ACC112 (cell line): ENCODE measurements at regions not wholly inside any gene's neighbourhood (a gene's known extent, or its start where the extent isn't known, plus 50 kb on each side); places are given as distances from the start of the nearest gene placed in this dataset.

Source experiments
- H2AFZ ChIP-seq: fragments of 200-600 bp; sonication (generic); one replicate; pipeline ENCODE4 v1.6.0; 2017; ENCODE audit warnings: antibody characterized with exemption, low read length; ENCODE audit not compliant: unreplicated experiment
- H3K27ac ChIP-seq: fragments of 200-600 bp; sonication (generic); 2 replicates; pipeline ENCODE4 v1.5.1; 2014; ENCODE audit warnings: low read depth, mild to moderate bottlenecking, antibody characterized with exemption, low read length, moderate library complexity
- H3K27me3 ChIP-seq: fragments of 200-600 bp; sonication (generic); 2 replicates; pipeline ENCODE4 v1.6.1; 2014; ENCODE audit warnings: mild to moderate bottlenecking, antibody characterized with exemption, low read length, moderate library complexity, mixed read lengths; ENCODE audit not compliant: insufficient read depth
- H3K36me3 ChIP-seq: fragments of 200-600 bp; sonication (generic); 2 replicates; pipeline ENCODE4 v1.6.1; 2016; ENCODE audit warnings: mild to moderate bottlenecking, antibody characterized with exemption, low read length, moderate library complexity, mixed read lengths; ENCODE audit not compliant: insufficient read depth
- H3K4me1 ChIP-seq: fragments of 200-600 bp; sonication (generic); one replicate; pipeline ENCODE4 v1.6.1; 2016; ENCODE audit warnings: low read length, mixed read lengths; ENCODE audit not compliant: insufficient read depth, unreplicated experiment, control insufficient read depth
- H3K4me3 ChIP-seq: fragments of 200-600 bp; sonication (generic); 2 replicates; pipeline ENCODE4 v1.5.1; 2014; ENCODE audit warnings: mild to moderate bottlenecking, low read depth, low read length
- H3K79me2 ChIP-seq: fragments of 200-600 bp; sonication (generic); one replicate; pipeline ENCODE4 v1.6.0; 2016; ENCODE audit warnings: low read length; ENCODE audit not compliant: control insufficient read depth, unreplicated experiment, insufficient read depth

DNA sequence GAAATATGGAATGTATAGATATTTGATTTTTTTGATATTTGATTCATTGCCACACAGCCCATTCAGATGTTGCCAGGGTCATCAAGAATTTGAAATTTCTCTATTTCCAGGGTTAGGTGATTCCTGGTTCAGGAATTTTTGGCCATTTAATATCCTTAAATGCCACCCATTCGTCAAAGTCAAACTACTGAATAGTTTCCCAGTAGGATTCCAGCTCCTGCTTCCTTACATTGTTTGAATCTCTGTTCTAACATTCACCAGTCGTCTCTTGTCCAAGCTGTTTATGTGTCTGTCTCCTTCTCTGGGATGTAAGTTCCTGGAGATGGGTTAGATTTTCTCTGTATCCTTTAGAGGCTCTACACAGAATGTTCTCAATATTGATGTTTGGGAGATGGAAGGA is 124.9 kb upstream of the TLE3 start:
- H3K27me3 ChIP-seq, result peaks cover 13% of the 10 kb centered on the region

DNA sequence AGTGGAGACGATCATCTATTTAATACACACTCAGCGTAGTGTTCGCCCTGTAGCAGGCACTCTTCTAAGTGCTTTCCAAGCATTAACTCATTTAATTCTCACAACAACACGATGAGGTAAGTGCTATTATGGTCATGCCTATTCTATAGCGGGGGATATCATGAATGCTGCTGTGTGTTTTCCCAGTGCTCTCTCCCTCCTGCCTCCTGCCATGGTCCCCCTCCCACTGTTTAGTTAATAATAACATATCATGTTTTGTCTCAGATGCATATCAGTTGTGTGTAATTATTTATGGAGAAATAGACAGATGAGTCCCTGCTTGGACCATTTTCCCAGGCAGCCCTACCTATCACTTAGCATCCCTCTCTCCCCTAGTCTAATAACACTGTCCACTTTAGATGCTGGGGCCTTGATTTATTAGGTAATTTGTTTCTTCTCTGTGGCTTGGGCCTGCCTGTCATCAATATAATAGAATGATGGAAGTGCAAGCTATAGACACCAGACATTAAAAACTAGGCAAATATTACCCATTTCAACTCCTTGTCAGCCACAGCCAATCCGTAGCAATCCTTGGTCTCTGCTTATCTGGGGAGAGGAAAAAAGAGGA is 122.9 kb upstream of the TLE3 start:
- no peaks in the 10 kb centered on the region for H3K79me2 ChIP-seq
- no peaks in the 10 kb centered on the region for H3K4me1 ChIP-seq
- H3K27ac ChIP-seq, result no peak overlapping the region
- H3K36me3 ChIP-seq, result no peaks in the 10 kb centered on the region
- H2AFZ ChIP-seq, result no peak overlapping the region
- no peak overlapping the region for H3K4me3 ChIP-seq
- peaks cover 13% of the 10 kb centered on the region for H3K27me3 ChIP-seq

More for the DNA sequence above, 124.9 kb upstream of the TLE3 start:
- no peak overlapping the region for H3K4me3 ChIP-seq
- H3K4me1 ChIP-seq, result no peaks in the 10 kb centered on the region
- no peak overlapping the region for H3K27ac ChIP-seq
- H3K36me3 ChIP-seq, result no peaks in the 10 kb centered on the region
- no peak overlapping the region for H2AFZ ChIP-seq
- H3K79me2 ChIP-seq, result no peaks in the 10 kb centered on the region

DNA sequence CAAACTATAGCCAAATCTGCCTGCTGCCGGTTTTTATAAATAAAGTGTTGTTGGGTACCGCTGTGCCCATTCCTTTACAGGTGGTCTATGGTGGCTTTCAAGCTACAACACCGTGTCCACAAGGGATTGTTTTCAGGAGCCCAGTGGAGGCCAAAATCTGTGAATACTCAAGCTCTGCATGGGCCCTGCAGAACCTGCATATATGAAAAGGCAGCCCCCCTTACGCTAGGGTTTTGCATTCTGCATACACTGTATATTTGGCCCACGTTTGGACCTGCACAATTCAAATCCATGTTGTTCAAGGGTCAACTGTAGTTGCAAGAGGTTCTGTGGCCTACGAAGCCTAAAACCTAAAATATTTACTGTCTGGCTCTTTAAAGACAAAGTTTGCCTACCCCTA is 122.2 kb upstream of the TLE3 start:
- Histone ChIP-seq H3K79me2 (no peaks in the 10 kb centered on the region), H3K4me3 (no peak overlapping the region), H2AFZ (no peak overlapping the region), H3K4me1 (no peaks in the 10 kb centered on the region), H3K36me3 (no peaks in the 10 kb centered on the region), H3K27ac (no peak overlapping the region), H3K27me3 (peaks cover 8% of the 10 kb centered on the region; the same call in 1 of the 2 replicates)

DNA sequence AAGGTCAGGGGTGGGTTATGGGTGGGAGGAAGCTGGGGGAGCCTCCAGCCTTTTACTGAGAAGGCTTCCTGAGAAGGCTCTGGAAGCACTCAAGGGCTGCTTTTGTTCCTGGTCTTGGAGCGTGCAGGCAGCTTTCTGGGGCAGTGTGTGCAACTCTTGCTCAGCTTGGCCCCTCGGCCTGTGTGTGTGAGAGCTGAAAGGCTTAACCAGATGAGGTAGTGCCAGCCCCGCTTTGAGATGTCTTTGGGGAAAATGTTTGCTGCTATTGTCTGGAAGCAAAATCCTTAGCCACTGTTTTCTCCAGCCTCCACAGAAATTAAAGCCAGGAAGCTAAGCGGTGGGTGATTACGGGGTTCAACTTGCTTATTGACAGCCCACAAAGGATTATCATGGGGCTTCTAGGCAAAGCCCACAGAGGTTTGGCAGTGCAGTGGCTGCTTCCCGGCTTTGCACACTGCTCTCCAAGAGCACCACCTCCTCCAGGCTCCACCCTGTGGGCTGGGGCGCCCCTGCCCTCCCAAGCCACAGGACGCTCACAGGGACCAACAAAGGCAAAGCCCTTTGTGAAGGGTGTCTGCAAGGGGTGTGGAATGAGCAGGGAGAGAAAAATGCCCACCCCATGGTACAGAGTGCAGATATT is 121.7 kb upstream of the TLE3 start:
- Histone ChIP-seq H3K36me3 (no peaks in the 10 kb centered on the region), H3K27ac (no peak overlapping the region), H3K4me3 (no peak overlapping the region), H3K27me3 (peaks cover 8% of the 10 kb centered on the region; the same call in 1 of the 2 replicates), H3K79me2 (no peaks in the 10 kb centered on the region), H3K4me1 (no peaks in the 10 kb centered on the region), H2AFZ (no peak overlapping the region)

DNA sequence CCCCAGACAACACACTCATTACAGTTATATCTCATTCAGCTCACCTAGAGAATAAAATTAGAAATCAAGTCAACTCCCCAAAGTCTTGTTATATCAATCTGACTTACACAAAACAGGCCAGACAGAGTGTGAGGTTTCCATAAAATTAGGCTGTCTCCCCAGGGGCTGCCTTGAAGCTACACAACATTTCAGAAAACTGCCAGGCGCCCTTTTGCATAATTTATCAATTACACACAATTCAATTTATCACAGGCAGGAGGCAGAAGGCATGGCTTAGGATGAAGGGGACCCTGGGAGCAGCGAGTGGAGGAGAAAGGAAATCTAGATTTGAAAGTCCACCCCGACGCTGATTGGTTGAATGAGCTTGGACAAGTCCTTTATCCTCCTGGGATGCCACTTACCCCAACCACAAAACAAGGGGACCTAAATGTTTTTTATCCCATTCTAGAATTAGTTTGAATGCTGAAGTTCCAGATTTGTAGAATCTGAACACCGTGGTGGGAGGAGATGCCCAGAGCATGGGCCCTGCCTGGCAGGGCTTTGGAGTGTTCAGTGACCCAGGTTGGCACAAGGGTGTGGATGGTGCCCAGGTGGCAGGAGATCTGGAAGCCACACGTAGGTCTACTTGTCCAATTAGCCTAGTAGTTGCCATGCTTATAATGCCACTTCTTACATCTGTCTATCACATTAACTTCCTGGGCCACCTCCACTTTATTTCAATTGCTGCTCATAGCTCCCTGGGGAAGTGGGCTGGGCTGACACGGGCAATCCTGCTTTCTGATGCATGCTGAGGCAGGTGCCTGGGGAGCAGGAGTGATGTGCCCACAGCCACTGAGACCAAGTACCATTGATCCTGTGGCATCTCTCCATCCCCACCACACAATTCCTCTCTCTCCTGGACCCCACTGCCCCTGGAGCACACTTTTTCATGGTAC is 119.8 kb upstream of the TLE3 start:
- Histone ChIP-seq H3K4me3 (no peak overlapping the region), H3K27ac (no peak overlapping the region), H3K79me2 (no peaks in the 10 kb centered on the region), H2AFZ (no peak overlapping the region), H3K36me3 (no peaks in the 10 kb centered on the region), H3K27me3 (peaks cover 8% of the 10 kb centered on the region; the same call in 1 of the 2 replicates), H3K4me1 (no peaks in the 10 kb centered on the region)

DNA sequence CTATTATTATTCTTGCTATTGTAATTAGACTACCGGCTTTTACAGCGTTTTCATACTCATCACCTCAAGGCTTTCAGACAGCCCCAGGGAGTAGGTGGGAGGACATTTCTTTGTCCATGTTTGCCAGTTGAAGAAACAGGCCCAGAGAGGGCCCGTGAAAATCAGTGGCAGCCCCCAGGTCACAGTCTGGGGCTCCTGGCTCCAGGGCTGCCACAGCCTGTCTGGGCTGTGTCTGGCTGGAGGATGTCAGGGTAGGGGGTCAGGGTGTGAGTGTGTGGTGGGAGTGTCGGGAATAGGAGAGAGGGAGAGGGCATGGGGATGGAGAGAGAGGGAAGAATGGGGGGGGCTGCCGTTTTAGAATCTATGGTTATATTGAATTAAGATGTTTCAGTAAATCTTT is 118.2 kb upstream of the TLE3 start:
- Histone ChIP-seq H3K27me3 (peaks cover 8% of the 10 kb centered on the region; the same call in 1 of the 2 replicates), H3K4me3 (no peak overlapping the region), H2AFZ (no peak overlapping the region), H3K79me2 (no peaks in the 10 kb centered on the region), H3K27ac (no peak overlapping the region), H3K36me3 (no peaks in the 10 kb centered on the region), H3K4me1 (no peaks in the 10 kb centered on the region)

DNA sequence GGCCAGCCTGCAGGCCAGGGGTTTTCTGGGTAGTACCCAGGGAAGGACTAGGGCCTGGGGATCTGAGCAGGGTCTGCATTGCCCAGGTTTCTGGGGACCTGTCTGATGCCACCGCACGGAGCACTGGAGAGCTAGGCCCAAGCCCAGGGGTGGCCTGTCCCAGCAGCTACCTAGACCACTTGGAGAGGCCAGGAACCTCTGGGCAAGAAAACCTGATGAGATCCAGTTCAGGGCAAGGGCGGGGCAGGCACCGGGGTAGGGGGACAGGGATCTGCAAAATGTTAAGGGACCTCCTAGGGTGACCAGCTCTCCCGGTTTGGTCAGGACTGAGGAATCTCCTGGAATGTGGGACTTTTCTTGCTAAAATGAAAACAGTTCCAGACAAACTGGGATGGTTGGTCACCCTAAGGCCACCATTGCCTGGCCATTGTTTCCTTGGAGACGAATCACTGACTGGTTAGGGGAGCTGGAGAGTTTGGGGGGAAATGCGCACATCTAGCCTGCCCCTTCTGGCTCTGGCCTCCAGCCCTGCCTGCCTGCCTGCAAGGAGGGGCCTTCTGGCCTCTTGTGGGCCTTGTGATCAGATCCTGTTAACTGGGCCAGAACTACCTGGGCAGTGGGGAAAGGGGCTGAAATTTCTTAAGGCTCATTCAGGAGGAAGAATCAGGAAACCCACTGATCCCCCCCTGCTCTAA is 117.4 kb upstream of the TLE3 start:
- H3K27me3 ChIP-seq, result peaks cover 8% of the 10 kb centered on the region; the same call in 1 of the 2 replicates
- no peaks in the 10 kb centered on the region for H3K4me1 ChIP-seq
- H2AFZ ChIP-seq, result no peak overlapping the region
- no peak overlapping the region for H3K4me3 ChIP-seq
- H3K27ac ChIP-seq, result no peak overlapping the region
- no peaks in the 10 kb centered on the region for H3K36me3 ChIP-seq
- no peaks in the 10 kb centered on the region for H3K79me2 ChIP-seq

DNA sequence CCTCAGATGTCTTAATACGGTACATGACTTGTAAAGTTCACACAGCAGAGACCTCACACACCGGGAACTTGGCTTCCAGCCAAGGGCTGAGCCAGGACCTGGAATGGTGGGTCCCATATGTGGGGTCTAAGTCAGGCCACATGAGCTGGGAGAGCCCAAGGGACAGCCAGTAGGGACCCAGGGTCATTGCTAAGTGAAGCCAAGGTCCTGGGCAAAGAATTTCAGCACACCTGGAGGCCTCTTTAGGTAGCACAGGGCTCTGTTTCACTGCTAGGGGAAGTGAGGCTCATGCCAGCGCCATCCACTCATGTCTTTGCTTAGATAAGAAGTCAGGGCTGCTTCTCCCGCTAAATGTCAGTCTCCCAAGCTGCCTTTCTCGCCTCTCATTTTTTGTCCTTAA is 116.6 kb upstream of the TLE3 start:
- Histone ChIP-seq H3K4me3 (no peak overlapping the region), H2AFZ (no peak overlapping the region), H3K27ac (no peak overlapping the region), H3K36me3 (no peaks in the 10 kb centered on the region), H3K79me2 (no peaks in the 10 kb centered on the region), H3K27me3 (peaks cover 15% of the 10 kb centered on the region), H3K4me1 (no peaks in the 10 kb centered on the region)

DNA sequence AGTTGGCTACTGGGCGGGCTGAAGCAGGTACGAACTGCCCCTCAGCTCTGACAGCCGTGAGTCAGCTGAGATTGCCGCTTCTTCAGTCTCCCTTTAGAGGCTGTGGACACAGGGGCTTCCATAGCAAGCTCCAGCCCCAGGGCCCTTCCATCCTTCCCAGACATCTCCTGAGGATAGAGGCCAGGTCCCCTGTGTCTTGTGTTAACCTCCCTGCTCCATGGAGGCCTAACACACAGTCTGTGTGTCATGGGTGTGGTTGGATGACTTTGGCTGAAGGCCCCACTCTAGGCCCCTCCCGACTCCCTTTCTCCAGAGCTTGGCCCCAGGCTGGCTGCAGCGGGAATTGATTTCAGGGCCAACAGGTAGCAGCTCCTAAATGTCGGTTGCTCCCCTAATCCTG is 116.1 kb upstream of the TLE3 start:
- Histone ChIP-seq H3K79me2 (no peaks in the 10 kb centered on the region), H3K36me3 (no peaks in the 10 kb centered on the region), H3K4me3 (no peak overlapping the region), H3K4me1 (no peaks in the 10 kb centered on the region), H3K27me3 (peaks cover 15% of the 10 kb centered on the region), H3K27ac (no peak overlapping the region), H2AFZ (no peak overlapping the region)

DNA sequence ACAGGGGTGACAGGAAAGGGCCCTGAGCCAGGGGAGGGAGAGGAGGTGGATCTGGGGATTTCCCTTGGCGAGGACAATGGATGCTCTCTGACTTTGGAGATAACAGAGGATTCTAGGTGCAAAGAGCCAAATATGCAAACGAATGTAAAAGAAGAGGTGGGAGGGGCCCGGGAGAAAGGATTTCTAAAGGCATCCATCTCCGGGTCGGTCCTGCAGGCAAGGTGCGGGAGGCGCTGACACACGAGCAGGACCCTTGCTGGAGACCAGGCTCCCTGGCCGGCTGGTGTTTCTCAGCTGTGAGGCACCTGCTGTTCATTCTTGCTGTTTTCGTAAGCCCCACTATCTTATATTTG is 115.2 kb upstream of the TLE3 start:
- H3K27me3 ChIP-seq, result peaks cover 8% of the 10 kb centered on the region; the same call in 1 of the 2 replicates
- H3K79me2 ChIP-seq, result no peaks in the 10 kb centered on the region
- H3K27ac ChIP-seq, result no peak overlapping the region
- H3K4me1 ChIP-seq, result no peaks in the 10 kb centered on the region
- no peak overlapping the region for H2AFZ ChIP-seq
- H3K4me3 ChIP-seq, result no peak overlapping the region
- no peaks in the 10 kb centered on the region for H3K36me3 ChIP-seq
